ENCODE measurements at regions not wholly inside any gene's neighbourhood (a gene's known extent, or its start where the extent isn't known, plus 50 kb on each side); places are given as distances from the start of the nearest gene placed in this dataset.

GRCh38 chr7:438916-439315 lies 80.7 kb downstream of the PDGFA start:
- H3K9me3 ChIP-seq (ENCODE audit: control insufficient read depth, low read depth, low read length), result peaks cover 2% of the 10 kb centered on the region
- H3K9me1 ChIP-seq (ENCODE audit: control insufficient read depth, extremely low read depth, insufficient read depth, low read length), result peaks cover 3% of the 10 kb centered on the region
- no peak overlapping the region for H3K4me3 ChIP-seq (ENCODE audit: control insufficient read depth in 2 of 3, extremely low read depth in 1 of 3, insufficient read depth in 2 of 3, low read depth in 1 of 3, low read length in 3 of 3)
- H3K9ac ChIP-seq (ENCODE audit: control insufficient read depth, extremely low read depth, insufficient read depth, low read length), result no peak overlapping the region
- H4K20me1 ChIP-seq (ENCODE audit: control insufficient read depth, extremely low read depth, insufficient read depth, low read length), result no peaks in the 10 kb centered on the region
- H2AFZ ChIP-seq (ENCODE audit: control insufficient read depth, low read length), result no peak overlapping the region
- FAIRE-seq, result no peak
- H3K27me3 ChIP-seq (ENCODE audit: control insufficient read depth, extremely low read depth, insufficient read depth, low read length), result peaks cover 1% of the 10 kb centered on the region
- no peak overlapping the region for H3K4me2 ChIP-seq (ENCODE audit: control insufficient read depth, extremely low read depth, insufficient read depth, low read depth, low read length)
- no peak overlapping the region for H3K27ac ChIP-seq (ENCODE audit: control insufficient read depth, insufficient read depth, low read length)
- TF ChIP-seq CTCF (optimal IDR thresholded peaks at IDR 0.05 in 1 of 3, IDR thresholded peaks at IDR 0.05 in 1 of 3, conservative IDR thresholded peaks at IDR 0.05 in 1 of 3; ENCODE audit: extremely low read depth in 1 of 3, insufficient read depth in 2 of 3, low read length in 3 of 3), result no peak
- TF ChIP-seq EZH2 (IDR thresholded peaks at IDR 0.05; ENCODE audit: low read length), result no peak
- H3K4me1 ChIP-seq (ENCODE audit: control insufficient read depth, extremely low read depth, insufficient read depth, low read length), result peaks cover 16% of the 10 kb centered on the region
- H3K36me3 ChIP-seq (ENCODE audit: control insufficient read depth in 2 of 2, extremely low read depth in 1 of 2, insufficient read depth in 2 of 2, low read length in 2 of 2), result no peaks in the 10 kb centered on the region
- DNase-seq (ENCODE audit: low read depth, low spot score), result no peak
- no peaks in the 10 kb centered on the region for H3K79me2 ChIP-seq (ENCODE audit: control insufficient read depth, insufficient read depth, low read length)
- dilution Hi-C loops (cut with MboI; ENCODE audit: extremely low pct_ligation_motif_present, low sequenced_read_pairs), result no loop called here

- no peak for TF ChIP-seq EZH2 (IDR thresholded peaks at IDR 0.05; ENCODE audit: low read length)
- TF ChIP-seq CTCF (optimal IDR thresholded peaks at IDR 0.05 in 1 of 3, IDR thresholded peaks at IDR 0.05 in 1 of 3, conservative IDR thresholded peaks at IDR 0.05 in 1 of 3; ENCODE audit: extremely low read depth in 1 of 3, insufficient read depth in 2 of 3, low read length in 3 of 3), result no peak
- dilution Hi-C loops (cut with MboI; ENCODE audit: extremely low pct_ligation_motif_present, low sequenced_read_pairs), result no loop called here
- Histone ChIP-seq H4K20me1 (ENCODE audit: control insufficient read depth, extremely low read depth, insufficient read depth, low read length) (no peaks in the 10 kb centered on the region), H3K9me3 (ENCODE audit: control insufficient read depth, low read depth, low read length) (peaks cover 2% of the 10 kb centered on the region), H3K9me1 (ENCODE audit: control insufficient read depth, extremely low read depth, insufficient read depth, low read length) (no peaks in the 10 kb centered on the region), H3K36me3 (ENCODE audit: control insufficient read depth in 2 of 2, extremely low read depth in 1 of 2, insufficient read depth in 2 of 2, low read length in 2 of 2) (no peaks in the 10 kb centered on the region), H3K4me3 (ENCODE audit: control insufficient read depth in 2 of 3, extremely low read depth in 1 of 3, insufficient read depth in 2 of 3, low read depth in 1 of 3, low read length in 3 of 3) (no peak overlapping the region), H3K79me2 (ENCODE audit: control insufficient read depth, insufficient read depth, low read length) (no peaks in the 10 kb centered on the region), H2AFZ (ENCODE audit: control insufficient read depth, low read length) (no peak overlapping the region), H3K4me2 (ENCODE audit: control insufficient read depth, extremely low read depth, insufficient read depth, low read depth, low read length) (no peak overlapping the region), H3K27me3 (ENCODE audit: control insufficient read depth, extremely low read depth, insufficient read depth, low read length) (peaks cover 9% of the 10 kb centered on the region), H3K27ac (ENCODE audit: control insufficient read depth, insufficient read depth, low read length) (no peak overlapping the region), H3K4me1 (ENCODE audit: control insufficient read depth, extremely low read depth, insufficient read depth, low read length) (peaks cover 11% of the 10 kb centered on the region), H3K9ac (ENCODE audit: control insufficient read depth, extremely low read depth, insufficient read depth, low read length) (no peak overlapping the region)
- FAIRE-seq, result no peak
- no peak for DNase-seq (ENCODE audit: low read depth, low spot score)
Measured at GRCh38 chr7:440059-440749, 79.4 kb downstream of the PDGFA start.

Data from keratinocyte (primary cell).